Upper lobe of left lung (tissue), 4 donors: ENCODE measurements at regions not wholly inside any gene's neighbourhood (a gene's known extent, or its start where the extent isn't known, plus 50 kb on each side); places are given as distances from the start of the nearest gene placed in this dataset.

Source experiments
- EP300 ChIP-seq, 4 donors: sonication (generic); formaldehyde crosslinking; IDR thresholded peaks; one replicate each; pipeline ENCODE4 v1.5.1; 2017; ENCODE audit warnings: antibody characterized with exemption in 4 of 4, control low read depth in 2 of 4
- POLR2A ChIP-seq, 4 donors: fragments of 450-650 bp; IDR thresholded peaks; one replicate each; pipeline ENCODE4 v1.5.1; 2016 to 2017; ENCODE audit warnings: antibody characterized with exemption in 4 of 4, mild to moderate bottlenecking in 2 of 4
- TF ChIP-seq, protein P1 (sequence below), 6 experiments: fragments of 450-650 bp in 4 of 6; fragments of 200-600 bp in 2 of 6; sonication (generic) in 2 of 6; IDR thresholded peaks; one replicate each; pipeline ENCODE4 v1.5.1; 2016 to 2019; ENCODE audit warnings: antibody characterized with exemption in 6 of 6

DNA sequence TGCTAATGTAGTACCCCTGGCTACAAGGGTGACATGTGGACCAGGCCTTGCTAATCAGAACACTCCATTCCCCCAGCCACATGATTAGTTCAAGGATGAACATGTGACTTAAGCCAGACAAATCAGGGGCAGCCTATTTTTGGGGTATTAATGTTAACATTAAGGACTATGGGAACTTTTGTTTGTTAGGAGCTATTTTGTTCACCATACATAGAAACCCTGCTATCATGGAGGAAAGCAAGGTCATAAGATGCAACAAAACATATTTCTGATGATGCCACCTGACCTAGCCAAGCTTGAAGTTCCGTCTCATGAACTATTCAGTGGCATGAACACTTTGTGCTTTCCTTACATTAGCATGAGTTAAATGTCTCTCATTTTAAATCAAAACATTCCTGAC, 90.8 kb upstream of the PELI2 start:
- TF ChIP-seq, protein P1, sequence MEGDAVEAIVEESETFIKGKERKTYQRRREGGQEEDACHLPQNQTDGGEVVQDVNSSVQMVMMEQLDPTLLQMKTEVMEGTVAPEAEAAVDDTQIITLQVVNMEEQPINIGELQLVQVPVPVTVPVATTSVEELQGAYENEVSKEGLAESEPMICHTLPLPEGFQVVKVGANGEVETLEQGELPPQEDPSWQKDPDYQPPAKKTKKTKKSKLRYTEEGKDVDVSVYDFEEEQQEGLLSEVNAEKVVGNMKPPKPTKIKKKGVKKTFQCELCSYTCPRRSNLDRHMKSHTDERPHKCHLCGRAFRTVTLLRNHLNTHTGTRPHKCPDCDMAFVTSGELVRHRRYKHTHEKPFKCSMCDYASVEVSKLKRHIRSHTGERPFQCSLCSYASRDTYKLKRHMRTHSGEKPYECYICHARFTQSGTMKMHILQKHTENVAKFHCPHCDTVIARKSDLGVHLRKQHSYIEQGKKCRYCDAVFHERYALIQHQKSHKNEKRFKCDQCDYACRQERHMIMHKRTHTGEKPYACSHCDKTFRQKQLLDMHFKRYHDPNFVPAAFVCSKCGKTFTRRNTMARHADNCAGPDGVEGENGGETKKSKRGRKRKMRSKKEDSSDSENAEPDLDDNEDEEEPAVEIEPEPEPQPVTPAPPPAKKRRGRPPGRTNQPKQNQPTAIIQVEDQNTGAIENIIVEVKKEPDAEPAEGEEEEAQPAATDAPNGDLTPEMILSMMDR (IDR thresholded peaks at IDR 0.05): no peak
- no peak for TF ChIP-seq EP300 (IDR thresholded peaks at IDR 0.05)
- no peak for TF ChIP-seq POLR2A (IDR thresholded peaks at IDR 0.05)
